ENCODE measurements at regions not wholly inside any gene's neighbourhood (a gene's known extent, or its start where the extent isn't known, plus 50 kb on each side); places are given as distances from the start of the nearest gene placed in this dataset.

DNA sequence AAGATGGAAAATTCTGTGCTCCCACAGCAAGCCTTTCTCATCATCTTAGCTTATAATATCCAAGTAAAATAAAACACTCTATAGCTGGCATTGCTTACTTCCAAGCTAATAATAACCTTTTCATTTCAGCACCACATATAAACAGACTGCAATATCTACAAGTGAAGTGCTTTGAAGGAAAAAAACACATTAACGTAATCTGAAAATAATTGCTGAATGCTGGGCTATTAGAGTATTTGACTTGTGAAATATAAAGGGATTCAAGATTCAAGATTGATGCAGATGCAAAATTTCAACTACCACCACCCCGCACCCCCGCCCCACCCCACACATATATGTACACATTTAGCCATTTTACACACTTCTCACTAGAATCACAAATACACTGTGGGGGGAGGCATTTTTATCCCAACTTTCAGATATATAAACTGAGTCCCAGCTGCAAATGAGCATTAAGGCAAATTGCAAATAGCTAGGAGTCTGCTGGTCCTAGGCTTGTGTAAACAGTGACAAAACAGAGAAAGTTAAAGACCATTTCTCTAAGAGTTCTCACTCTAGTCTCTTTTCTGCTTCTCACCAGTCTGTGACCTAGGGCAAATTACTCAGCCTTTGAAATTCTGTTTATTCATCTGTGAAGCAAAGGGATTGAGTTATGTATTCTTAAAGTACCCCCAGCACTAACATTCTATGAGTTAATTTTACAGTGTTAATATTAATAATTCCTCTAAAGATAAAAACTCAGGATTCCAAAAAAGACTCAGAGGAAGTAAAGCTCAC is 489.4 kb downstream of the PRELID2 start:
- no peak for DNase-seq

DNA sequence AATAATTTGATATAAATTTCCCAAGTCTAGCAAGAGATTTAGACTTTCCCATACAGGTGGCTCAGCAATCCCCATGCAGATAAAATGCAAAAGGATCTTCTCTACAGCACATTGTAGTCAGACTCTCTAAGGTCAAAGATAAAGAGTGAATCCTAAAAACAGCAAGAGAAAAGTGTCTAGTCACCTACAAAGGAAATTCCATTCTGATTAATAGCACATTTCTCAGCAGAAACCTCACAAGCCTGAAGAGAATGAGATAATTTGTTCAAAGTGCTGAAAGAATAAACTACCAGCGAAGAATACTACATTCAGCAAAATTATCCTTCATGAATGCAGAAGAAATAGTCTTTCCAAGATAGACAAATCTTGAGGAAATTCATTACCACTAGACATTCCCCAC is 493.3 kb downstream of the PRELID2 start:
- no peak for DNase-seq

DNA sequence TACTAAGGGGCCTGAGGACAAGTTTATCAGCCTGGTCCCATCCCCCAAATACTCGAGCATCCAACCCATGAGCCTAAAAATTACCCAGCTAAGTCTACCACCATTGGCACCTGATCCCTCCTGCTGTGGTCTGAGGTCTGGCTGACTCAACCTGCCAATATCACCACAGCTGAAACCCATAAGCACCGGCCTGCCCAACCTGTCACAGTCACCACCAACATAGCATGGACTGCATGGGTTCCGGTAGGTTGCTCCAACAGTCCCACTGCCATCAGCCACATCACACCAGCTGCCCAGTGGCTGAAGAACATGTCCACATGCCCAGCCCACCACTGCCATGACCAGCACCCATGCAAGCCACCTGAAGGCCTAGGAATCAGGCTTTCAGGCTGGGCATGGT is 495.0 kb downstream of the PRELID2 start:
- no peak for DNase-seq

DNA sequence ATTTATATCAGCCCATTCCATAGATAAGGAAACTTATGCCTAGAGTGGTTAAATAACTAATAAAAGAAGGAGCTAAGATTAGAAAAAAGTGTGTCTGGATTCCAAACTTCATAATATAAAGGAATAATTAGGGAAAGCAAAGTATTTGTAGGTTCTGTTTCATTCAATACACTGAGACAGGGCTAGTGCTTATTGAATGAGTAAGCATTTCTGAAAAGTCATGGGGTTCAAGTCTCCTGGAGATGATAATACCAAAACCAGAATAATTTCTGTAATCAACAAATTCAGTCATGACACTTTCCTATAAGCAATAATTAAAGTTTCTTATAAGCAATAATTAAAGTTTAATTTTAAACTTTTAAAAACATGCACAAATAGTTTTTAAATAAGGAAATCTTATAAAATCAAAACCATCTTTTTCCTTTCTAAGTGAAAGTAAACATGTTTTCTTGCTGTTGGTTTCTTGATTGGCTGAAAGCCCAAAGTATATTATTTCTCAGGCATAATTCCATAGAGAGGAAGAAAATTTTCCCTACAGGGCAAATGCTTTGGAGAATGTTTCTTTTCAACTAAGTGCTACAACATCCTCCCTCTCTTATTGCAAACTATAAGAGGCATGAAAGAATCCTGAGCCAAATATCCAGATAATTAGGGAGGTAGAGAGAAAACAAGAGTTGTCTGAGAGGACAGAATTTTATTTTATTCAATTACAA is 510.2 kb downstream of the PRELID2 start:
- DNase-seq: no peak

DNA sequence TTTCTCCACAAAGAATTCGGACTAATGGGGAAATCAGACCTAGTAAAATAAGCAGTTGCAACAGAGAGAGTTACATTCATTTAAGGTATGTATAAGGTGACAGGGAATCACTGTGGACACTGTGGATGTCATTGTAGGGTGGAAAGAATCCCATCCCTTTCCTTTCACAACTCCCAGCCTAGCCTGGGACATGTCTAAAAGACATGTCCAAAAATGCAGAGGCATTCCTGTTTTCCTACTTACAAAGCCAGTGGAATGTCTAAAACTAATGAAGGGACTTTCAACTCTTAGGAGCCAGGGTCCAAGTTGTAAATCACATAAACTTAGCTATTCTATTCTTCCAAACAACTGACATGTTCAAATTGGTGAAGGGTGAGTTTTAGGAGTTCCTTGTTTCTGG is 511.0 kb downstream of the PRELID2 start:
- DNase-seq: no peak

DNA sequence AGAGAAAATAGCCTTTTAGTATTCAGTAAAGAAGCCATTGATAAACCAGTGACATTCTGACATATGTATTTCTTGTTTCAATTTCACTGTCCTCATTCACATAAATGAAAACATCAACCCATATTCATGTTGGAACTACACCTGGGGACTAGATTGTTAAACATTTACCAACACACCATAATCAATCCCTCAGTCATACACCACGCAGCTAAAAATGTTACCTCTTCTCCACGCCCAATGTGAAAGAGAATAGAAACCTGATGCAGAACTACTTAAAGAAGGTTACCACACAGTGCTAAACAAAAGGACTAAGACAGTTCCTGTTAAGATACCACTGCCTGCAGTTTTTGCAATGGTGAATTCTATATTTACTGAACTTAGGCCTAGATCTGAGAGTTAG is 518.9 kb downstream of the PRELID2 start:
- no peak for DNase-seq

DNA sequence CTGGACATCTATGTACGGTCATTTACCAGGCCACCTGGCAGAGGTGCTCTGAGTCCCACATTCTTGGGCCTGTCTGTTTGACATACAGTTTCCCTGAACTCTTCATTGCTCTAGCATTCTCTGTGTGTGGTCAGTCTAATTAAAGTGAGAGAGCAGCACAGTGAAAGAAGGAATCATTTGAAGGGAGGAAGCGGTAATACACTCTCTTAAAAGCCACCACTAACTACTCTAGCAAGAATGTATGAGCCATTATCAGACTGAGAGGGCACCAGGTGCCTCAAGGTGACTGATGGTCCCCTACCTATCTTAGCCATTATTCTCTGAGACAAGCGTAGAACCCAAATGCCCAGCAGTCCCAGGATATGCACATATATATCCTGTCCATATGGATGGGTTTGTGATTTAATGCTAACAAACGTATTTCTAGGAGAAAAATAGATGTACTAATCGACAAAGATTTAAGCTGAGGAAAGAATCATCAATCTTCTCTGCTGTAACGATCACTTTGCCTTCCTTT is 527.2 kb downstream of the PRELID2 start:
- DNase-seq: no peak

DNA sequence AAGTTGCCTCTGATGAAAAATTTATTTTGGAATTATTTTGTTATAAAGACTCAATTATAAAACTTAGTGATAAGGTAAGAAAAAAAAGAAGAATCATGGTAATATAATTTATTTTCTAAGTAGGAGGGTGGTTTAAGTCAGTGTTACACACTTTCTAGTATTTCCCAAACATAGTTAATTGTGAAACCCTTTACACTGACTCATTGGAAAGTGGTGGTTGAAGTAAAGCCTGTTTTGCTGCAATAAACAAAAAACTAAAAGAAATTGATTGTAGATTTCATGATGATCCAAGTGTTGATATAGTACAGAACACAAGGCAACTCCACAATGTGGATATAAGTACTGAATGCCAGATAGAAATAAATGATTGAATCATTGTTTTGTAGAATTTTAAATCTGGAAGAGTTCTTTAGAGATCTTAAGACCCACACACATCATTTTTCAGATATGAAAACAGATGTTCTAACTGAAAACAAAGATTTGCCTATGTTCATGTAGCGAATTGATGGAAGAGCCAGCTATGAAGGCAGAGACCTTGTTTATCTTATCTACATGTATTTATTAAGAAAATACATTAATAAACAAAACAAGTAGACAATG is 539.8 kb downstream of the PRELID2 start:
- no peak for DNase-seq

DNA sequence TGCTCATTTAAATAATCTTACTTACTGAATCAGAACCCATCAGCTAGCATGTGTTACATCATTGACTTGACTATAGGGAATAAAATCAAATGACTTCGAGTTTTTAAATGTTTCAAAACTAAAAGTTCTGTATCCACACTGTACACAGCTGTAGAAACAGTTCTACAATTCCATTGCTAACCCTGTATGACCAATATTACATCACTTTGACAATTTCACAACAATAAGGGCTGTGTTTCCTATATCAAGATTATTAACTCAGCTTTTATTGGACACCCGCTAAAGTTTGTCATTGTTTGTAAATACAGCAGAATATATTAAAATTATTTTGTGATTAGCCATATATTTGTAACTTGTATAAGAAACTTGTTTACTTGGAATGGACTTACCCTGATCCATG is 540.8 kb downstream of the PRELID2 start:
- DNase-seq: no peak

DNA sequence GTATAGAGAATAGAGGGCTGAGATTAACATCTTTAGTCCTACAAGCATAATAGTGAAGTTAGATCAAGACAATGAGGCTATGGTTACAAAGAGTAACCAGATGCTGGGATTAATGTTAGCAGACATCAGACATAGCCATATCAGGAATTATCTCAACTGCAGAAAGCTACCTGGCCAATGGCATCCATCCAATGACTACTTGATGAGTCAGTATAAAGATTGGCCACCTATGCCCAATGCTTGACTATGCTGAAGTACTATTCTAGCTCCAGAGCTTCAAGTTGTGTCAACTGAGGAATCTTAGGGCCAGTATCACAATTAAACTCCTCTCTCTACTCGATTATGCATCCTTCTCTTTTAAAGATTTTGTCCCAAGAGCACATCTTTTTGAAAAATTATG is 541.4 kb downstream of the PRELID2 start:
- DNase-seq: no peak

DNA sequence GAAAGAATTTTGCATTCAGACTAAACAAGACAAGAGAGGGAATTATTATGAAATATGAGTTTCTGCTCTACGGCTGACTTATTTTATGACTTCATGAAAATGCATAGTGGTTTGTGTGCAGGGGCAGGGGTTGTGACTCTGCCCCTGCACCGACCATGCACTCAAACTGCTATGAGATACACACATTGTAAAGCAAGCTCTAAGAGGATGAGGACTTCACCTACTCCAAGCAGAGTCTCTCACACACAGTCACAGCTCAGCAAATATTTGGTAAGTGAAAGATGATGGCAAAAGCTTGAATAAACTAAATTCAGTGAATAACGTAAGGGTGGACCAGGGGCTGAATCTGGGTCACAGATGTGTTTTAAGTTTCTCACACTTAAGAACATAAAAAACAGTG is 542.9 kb downstream of the PRELID2 start:
- no peak for DNase-seq

DNA sequence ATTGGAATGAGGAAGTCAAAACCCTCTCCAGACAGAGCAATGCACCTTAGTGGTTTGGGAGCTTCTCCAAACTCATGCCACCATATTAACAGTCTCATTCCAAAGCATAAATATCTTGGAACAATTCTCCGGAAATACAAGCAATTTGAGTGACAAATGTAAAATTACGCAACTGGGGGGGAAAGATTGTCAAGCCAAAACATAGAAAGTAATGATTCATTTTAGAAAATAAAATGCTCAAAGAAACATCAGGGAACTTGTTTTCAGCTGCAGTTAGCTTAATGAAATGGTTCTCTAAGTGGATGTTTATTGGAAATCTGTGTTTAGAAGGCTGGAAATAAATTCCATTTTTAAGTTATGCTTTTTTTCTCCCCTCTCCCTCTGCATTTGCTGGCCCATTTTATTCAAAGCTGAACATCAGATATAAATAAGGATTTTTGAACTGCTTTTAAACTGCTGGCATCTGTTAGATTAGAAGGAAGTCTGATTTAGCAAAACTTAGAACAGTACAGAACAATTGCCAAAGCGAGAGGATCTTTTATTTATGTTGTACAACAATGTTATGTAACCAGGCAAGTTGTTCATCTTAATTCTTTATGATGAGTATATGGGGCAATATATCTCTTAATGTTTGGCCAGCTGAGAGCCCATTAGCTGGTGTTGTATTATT is 551.9 kb downstream of the PRELID2 start:
- DNase-seq: no peak

DNA sequence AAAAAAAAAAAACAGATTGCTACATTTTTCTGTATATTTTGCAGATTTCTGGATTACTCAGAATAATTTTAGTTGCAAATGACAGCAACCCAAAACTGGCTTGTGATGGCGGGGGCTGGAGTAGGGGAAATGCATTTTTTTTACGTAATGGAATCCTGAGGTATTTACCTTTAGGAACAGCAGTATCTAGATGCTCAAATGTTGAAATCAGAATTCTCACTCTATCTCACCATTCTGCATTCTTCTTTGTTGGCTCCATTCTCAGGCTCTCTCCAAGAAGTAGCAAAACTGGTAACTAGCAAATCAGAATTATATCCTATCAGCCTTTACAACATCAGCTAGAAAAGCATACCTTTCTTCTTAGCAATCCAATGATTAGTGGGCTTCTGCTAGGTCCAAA is 554.3 kb downstream of the PRELID2 start:
- no peak for DNase-seq

DNA sequence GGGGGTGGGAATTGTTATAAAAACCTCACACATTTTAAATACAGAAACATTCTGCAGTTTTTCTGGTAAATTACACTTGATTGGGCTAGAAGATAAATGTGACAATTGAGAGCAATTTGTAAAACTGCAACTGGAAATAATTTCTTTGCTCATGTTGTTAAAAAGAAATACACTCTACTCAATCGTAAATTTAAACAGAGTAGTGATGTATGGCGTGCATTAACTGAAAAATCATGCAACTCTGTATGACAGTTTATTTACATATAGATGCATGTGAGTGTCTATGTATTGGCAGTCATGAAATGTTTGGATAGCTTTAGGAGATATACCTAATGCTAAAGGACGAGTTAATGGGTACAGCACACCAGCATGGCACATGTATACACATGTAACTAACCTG is 554.9 kb downstream of the PRELID2 start:
- no peak for DNase-seq

DNA sequence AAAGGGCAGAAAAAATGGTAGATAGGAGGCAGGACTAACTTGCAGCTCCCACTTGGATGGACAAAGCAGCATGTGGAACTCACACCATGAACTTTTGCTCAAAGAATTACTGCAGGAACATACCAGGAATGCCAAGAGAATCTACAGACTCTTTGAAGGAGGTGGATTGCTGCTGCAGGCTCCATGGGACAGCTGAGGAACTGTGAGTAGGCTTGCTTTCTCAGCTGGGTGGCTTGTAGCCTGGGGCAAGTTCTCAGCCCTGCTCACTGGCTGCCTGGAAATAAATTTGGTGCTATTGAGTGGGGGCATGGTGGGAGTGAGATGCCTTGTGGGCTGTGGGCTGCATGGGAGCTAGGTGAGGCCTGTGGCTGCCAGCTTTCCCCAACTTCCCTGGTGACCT is 574.5 kb downstream of the PRELID2 start:
- no peak for DNase-seq

DNA sequence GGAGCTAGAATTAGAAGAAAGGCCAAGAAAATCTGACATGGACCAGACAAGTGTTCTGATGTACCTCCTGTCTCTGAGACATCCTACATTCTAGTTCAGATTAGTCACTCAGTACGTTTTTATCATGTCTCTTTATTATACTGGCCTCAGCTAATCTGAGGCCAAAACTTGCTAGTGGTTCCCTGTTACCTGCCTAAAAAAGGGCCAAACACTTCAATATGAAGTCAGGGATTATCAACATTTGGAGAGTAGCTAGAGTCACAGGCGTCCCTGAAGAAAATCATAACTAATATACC is 587.4 kb downstream of the PRELID2 start:
- no peak for DNase-seq

DNA sequence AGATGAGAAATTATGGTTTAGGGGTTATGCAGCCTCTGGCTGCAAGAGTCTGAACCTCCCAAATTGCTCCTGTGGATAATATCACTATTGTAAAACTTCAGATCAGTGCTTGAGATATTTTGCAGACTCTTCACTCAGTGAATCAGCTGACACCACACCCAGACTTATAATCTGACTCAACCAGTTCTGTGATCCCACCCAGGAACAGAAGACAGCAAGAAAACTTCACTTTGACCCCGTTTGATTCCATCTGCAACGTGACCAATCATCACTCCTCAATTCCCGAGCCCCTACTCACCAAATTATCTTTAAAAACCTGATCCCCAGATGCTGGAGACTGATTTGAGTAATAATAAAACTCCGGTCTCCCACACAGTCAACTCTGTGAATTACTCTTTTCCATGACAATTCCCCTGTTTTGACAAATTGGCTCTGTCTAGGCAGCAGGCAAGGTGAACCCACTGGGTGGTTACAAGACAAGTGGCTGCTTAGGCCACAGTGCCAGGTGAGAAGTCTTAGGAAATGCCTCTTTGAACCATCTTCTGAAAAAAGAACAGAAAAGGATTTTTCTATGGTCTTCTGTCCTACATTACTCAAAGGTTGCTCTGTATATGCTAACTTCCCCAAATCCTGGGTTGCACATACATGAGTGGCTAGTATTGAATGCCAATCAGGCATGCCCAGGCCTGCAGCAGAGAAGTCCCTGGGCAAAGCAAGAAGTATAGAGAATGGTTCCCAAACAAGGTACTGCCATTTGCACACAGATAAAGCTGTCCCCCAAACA is 588.0 kb downstream of the PRELID2 start:
- DNase-seq: no peak

DNA sequence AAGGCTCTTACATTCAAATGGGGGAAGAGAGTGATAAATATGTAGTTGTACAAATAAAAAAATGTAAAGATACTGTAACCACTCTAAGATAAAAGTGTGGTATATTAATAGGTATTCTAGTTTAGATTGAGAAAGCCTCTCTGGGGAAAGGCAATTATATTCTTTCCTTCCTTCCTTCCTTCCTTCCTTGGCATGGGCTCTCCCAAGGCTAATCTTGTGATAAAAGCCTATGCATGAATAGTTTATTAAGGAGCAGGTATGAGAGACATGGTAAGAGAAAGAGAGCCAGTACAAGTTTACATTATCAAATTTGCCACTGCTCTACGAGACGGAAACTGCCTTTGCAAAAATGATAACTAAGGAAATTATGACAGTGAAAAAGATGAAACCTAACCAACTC is 588.8 kb downstream of the PRELID2 start:
- no peak for DNase-seq

DNA sequence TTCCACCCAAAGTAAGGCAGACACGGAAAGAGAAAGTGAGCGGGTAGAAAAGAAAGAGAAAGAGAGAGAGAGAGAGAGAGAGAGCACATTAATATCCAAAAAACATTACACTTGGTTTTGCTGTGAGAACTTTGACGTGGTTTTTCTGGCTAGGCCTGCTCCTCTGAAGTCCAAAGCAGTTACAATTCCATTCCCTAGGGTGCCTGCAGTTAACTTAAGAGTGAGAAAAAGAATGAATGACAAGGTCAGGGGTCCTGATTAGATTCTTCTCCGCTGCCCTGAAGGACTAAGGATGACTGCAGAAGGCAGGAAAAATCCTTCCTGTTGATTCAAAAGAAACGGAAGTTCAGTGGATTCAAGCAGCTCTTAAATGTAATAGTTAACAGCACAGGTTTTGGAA is 589.8 kb downstream of the PRELID2 start:
- DNase-seq: no peak

DNA sequence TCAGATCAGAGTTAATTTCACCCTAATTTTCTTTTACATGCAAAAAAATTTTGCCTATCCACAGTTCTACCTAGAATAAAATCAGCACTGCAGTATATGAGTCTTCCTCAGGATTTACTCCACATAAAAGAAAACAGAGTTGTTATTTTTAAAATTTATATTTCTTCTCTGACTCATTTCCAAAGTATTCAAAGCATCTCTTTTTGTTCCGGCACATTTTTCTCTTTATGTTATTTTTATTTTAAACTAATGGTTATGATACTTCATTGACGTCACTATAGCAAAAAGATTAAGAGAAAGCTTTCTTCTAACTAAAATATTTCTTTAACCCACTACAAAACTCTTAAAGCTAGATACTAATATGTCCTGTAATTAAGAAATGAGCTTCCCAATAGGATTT is 590.4 kb downstream of the PRELID2 start:
- DNase-seq: no peak

DNA sequence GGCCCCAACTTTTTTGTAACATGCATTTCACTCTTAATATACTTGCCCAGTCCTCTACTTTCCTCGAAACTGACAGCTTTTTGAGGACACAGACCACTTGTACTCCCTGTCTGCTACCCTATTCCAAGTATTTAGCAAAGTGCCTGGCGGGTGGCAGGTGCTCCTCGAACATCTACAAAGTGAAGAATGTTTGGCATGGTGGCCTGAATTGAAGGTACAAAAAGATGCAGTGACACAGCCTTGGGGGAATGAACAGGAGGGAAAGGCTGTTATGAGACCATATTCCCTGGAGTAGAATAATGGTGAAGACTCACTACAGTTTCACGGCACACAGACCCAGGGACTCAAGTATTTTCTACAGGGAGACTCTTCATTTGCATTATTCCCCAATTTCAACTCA is 590.9 kb downstream of the PRELID2 start:
- no peak for DNase-seq

DNA sequence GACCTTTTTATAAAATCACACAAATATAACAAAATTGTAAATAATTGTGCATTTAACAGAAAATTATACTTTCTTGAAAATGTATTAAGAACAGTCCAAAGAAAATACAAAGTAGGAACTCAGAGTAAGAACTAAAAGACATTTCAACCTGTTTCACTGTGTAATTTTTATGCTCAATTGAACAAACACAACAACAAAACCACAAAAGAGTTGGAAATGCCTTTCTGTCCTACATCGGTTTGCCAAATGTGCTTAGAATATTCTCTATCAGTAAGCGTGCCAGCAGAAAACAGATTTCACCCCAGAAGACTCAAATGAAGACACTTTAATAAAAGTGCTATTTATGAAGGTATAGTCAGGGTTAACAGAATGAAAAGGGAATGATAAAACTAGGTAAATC is 592.1 kb downstream of the PRELID2 start:
- no peak for DNase-seq

DNA sequence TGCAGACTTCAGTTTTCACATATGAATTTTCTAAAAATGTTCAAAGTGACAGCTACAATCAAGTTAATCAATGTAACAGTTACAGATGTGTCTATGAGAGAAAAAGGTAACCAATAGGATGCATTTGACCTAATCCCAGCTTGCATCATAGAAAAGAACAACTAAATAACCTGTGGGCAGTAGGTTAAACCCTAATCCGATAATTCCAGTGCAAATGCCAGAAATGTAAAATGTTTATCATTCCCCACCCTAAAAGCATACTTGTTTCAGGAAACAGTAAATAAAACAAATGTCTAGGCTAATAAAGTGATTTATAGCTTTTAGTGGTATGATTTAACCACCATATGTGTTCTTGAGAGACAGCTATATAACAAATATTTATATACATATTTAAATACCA is 592.6 kb downstream of the PRELID2 start:
- DNase-seq: no peak
